ENCODE measurements at regions not wholly inside any gene's neighbourhood (a gene's known extent, or its start where the extent isn't known, plus 50 kb on each side); places are given as distances from the start of the nearest gene placed in this dataset.

DNA sequence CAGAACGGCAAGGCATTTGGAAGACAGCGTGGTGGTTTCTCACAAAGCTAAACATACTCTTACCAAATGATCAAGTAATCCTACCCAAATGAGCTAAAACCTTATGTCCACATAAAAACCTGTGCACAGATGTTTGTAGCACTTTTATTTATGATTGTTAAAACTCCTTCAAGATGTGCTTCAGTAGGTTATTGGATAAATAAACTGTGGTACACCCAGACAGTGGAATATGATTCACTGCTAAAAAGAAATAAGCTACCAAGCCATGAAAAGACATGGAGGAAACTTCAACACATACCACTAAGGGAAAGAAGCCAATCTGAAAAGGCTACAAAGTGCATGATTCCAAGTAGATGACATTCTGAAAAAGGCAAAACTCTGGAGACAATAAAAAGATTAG is 94.2 kb downstream of the FOXD1 start:
- Mint-ChIP-seq H3K9me3 (ENCODE audit: unreplicated experiment) (peaks cover 21% of the 10 kb centered on the region), H3K4me3 (ENCODE audit: unreplicated experiment) (no peak overlapping the region), H3K36me3 (ENCODE audit: unreplicated experiment) (peaks cover 2% of the 10 kb centered on the region), H3K4me1 (ENCODE audit: unreplicated experiment) (peaks cover 6% of the 10 kb centered on the region), H3K27me3 (ENCODE audit: unreplicated experiment) (no peaks in the 10 kb centered on the region), H3K27ac (ENCODE audit: unreplicated experiment) (no peak overlapping the region)
- TF ChIP-seq, protein P1, sequence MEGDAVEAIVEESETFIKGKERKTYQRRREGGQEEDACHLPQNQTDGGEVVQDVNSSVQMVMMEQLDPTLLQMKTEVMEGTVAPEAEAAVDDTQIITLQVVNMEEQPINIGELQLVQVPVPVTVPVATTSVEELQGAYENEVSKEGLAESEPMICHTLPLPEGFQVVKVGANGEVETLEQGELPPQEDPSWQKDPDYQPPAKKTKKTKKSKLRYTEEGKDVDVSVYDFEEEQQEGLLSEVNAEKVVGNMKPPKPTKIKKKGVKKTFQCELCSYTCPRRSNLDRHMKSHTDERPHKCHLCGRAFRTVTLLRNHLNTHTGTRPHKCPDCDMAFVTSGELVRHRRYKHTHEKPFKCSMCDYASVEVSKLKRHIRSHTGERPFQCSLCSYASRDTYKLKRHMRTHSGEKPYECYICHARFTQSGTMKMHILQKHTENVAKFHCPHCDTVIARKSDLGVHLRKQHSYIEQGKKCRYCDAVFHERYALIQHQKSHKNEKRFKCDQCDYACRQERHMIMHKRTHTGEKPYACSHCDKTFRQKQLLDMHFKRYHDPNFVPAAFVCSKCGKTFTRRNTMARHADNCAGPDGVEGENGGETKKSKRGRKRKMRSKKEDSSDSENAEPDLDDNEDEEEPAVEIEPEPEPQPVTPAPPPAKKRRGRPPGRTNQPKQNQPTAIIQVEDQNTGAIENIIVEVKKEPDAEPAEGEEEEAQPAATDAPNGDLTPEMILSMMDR (IDR thresholded peaks at IDR 0.05): no peak
- DNase-seq (ENCODE audit: extremely low spot score, unreplicated experiment): no peak

DNA sequence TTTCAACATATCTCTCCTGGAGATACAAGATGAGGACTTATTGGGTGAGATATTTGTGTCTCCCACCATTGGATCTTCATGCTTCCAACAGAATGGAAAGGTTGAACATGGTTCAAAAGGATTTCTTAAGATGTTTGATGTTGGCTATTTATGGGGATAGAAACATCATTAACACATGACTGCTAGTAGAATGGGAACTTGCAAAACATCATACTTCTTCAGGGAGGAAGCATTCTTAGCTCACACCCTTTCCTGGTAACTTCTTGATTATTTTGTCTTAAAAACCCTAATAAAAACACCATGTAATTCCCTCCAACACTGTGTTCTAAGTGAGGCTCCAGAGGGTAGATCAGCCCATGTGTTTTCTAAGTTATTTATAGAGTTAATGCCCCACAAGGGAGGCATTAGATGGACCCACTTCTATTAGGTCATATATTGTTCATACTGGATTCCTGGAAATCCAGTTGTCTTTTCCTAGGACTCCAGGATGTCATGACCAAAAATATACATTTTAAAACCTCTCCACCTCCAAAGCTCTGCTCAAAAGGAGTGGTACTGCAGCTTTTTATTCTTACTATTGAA is 95.8 kb downstream of the FOXD1 start:
- Mint-ChIP-seq H3K9me3 (ENCODE audit: unreplicated experiment) (peaks cover 37% of the 10 kb centered on the region), H3K36me3 (ENCODE audit: unreplicated experiment) (peaks cover 7% of the 10 kb centered on the region), H3K4me3 (ENCODE audit: unreplicated experiment) (no peak overlapping the region), H3K27me3 (ENCODE audit: unreplicated experiment) (no peaks in the 10 kb centered on the region), H3K4me1 (ENCODE audit: unreplicated experiment) (peaks cover 6% of the 10 kb centered on the region), H3K27ac (ENCODE audit: unreplicated experiment) (no peak overlapping the region)
- DNase-seq (ENCODE audit: extremely low spot score, unreplicated experiment): no peak
- TF ChIP-seq, protein P1 (IDR thresholded peaks at IDR 0.05): no peak

DNA sequence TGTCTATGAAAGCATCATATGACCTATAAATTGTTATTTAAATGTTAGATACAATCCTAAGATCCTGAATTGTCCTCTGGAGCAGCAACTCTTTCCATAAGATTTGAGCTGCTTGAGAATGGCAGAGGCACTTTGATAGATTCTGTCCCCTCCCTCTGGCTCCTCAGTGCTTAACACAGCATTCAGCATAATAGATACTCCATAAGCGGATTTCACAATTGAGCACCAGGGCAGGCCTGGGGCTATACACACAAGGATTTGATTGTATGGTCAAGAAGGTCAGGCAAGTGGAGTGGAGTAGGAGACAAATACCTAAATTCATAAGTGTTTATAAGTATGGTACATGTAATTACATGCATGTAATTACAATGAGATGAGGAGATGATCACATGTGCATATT is 96.3 kb downstream of the FOXD1 start:
- TF ChIP-seq, protein P1 (IDR thresholded peaks at IDR 0.05): no peak
- Mint-ChIP-seq H3K27me3 (ENCODE audit: unreplicated experiment) (no peaks in the 10 kb centered on the region), H3K9me3 (ENCODE audit: unreplicated experiment) (peaks cover 42% of the 10 kb centered on the region), H3K4me1 (ENCODE audit: unreplicated experiment) (peaks cover 6% of the 10 kb centered on the region), H3K4me3 (ENCODE audit: unreplicated experiment) (no peak overlapping the region), H3K27ac (ENCODE audit: unreplicated experiment) (no peak overlapping the region), H3K36me3 (ENCODE audit: unreplicated experiment) (peaks cover 9% of the 10 kb centered on the region)
- no peak for DNase-seq (ENCODE audit: extremely low spot score, unreplicated experiment)

GRCh38 chr5:73351593-73351992 is 97.0 kb downstream of the FOXD1 start:
- Mint-ChIP-seq H3K27ac (ENCODE audit: unreplicated experiment) (no peak overlapping the region), H3K4me3 (ENCODE audit: unreplicated experiment) (no peak overlapping the region), H3K27me3 (ENCODE audit: unreplicated experiment) (no peaks in the 10 kb centered on the region), H3K4me1 (ENCODE audit: unreplicated experiment) (peaks cover 6% of the 10 kb centered on the region), H3K36me3 (ENCODE audit: unreplicated experiment) (peaks cover 13% of the 10 kb centered on the region), H3K9me3 (ENCODE audit: unreplicated experiment) (peaks cover 48% of the 10 kb centered on the region)
- TF ChIP-seq, protein P1 (IDR thresholded peaks at IDR 0.05): no peak
- DNase-seq (ENCODE audit: extremely low spot score, unreplicated experiment): no peak

GRCh38 chr5:73346878-73347408 is 101.6 kb downstream of the FOXD1 start:
- H3K4me3 Mint-ChIP-seq (ENCODE audit: unreplicated experiment): no peak overlapping the region
- H3K27me3 Mint-ChIP-seq (ENCODE audit: unreplicated experiment): no peaks in the 10 kb centered on the region
- H3K36me3 Mint-ChIP-seq (ENCODE audit: unreplicated experiment): peaks cover 16% of the 10 kb centered on the region
- H3K9me3 Mint-ChIP-seq (ENCODE audit: unreplicated experiment): peaks cover 61% of the 10 kb centered on the region
- no peak for DNase-seq (ENCODE audit: extremely low spot score, unreplicated experiment)
- TF ChIP-seq, protein P1 (IDR thresholded peaks at IDR 0.05): no peak
- no peak overlapping the region for H3K27ac Mint-ChIP-seq (ENCODE audit: unreplicated experiment)
- H3K4me1 Mint-ChIP-seq (ENCODE audit: unreplicated experiment): peaks cover 21% of the 10 kb centered on the region
